ENCODE measurements at regions not wholly inside any gene's neighbourhood (a gene's known extent, or its start where the extent isn't known, plus 50 kb on each side); places are given as distances from the start of the nearest gene placed in this dataset.

GRCh38 chr4:141430686-141431085 lies 205.7 kb upstream of the IL15 start:
- no peaks in the 10 kb centered on the region for H3K9me3 Mint-ChIP-seq (ENCODE audit: low read depth, unreplicated experiment)
- no TSS peak for BruUV-seq (replicated peaks)
- peaks cover 20% of the 10 kb centered on the region for H3K4me1 Mint-ChIP-seq (ENCODE audit: low read depth, unreplicated experiment)
- intact Hi-C loops (cut with micrococcal nuclease; ENCODE audit: unreplicated experiment): no loop called here
- H3K4me3 Mint-ChIP-seq (ENCODE audit: low read depth, unreplicated experiment): no peak overlapping the region
- no peaks in the 10 kb centered on the region for H3K36me3 Mint-ChIP-seq (ENCODE audit: insufficient read depth, unreplicated experiment)
- no peak for DNase-seq
- H3K27ac Mint-ChIP-seq (ENCODE audit: unreplicated experiment): no peak overlapping the region
- CTCF ChIA-PET: no interaction called here
- TF ChIP-seq CTCF (IDR thresholded peaks at IDR 0.05; ENCODE audit: unreplicated experiment): no peak
- no peaks in the 10 kb centered on the region for H3K27me3 Mint-ChIP-seq (ENCODE audit: unreplicated experiment)

GRCh38 chr4:141432000-141432712 lies 204.2 kb upstream of the IL15 start:
- no peaks in the 10 kb centered on the region for H3K9me3 Mint-ChIP-seq (ENCODE audit: low read depth, unreplicated experiment)
- BruUV-seq (replicated peaks): no TSS peak
- TF ChIP-seq CTCF (IDR thresholded peaks at IDR 0.05; ENCODE audit: unreplicated experiment): no peak
- CTCF ChIA-PET: no interaction called here
- no peak overlapping the region for H3K4me3 Mint-ChIP-seq (ENCODE audit: low read depth, unreplicated experiment)
- no peaks in the 10 kb centered on the region for H3K27me3 Mint-ChIP-seq (ENCODE audit: unreplicated experiment)
- no peak overlapping the region for H3K27ac Mint-ChIP-seq (ENCODE audit: unreplicated experiment)
- no peaks in the 10 kb centered on the region for H3K36me3 Mint-ChIP-seq (ENCODE audit: insufficient read depth, unreplicated experiment)
- peaks cover 20% of the 10 kb centered on the region for H3K4me1 Mint-ChIP-seq (ENCODE audit: low read depth, unreplicated experiment)
- DNase-seq: no peak
- intact Hi-C loops (cut with micrococcal nuclease; ENCODE audit: unreplicated experiment): no loop called here

- Mint-ChIP-seq H3K4me3 (ENCODE audit: low read depth, unreplicated experiment) (no peak overlapping the region), H3K36me3 (ENCODE audit: insufficient read depth, unreplicated experiment) (no peaks in the 10 kb centered on the region), H3K27ac (ENCODE audit: unreplicated experiment) (no peak overlapping the region), H3K4me1 (ENCODE audit: low read depth, unreplicated experiment) (peaks cover 20% of the 10 kb centered on the region), H3K9me3 (ENCODE audit: low read depth, unreplicated experiment) (no peaks in the 10 kb centered on the region), H3K27me3 (ENCODE audit: unreplicated experiment) (no peaks in the 10 kb centered on the region)
- no peak for TF ChIP-seq CTCF (IDR thresholded peaks at IDR 0.05; ENCODE audit: unreplicated experiment)
- intact Hi-C loops (cut with micrococcal nuclease; ENCODE audit: unreplicated experiment): no loop called here
- no peak for DNase-seq
- CTCF ChIA-PET: no interaction called here
- BruUV-seq (replicated peaks): no TSS peak
These were observed 200.7 kb upstream of the IL15 start for GRCh38 chr4:141435446-141436225.

- Mint-ChIP-seq H3K27ac (ENCODE audit: unreplicated experiment) (no peak overlapping the region), H3K36me3 (ENCODE audit: insufficient read depth, unreplicated experiment) (no peaks in the 10 kb centered on the region), H3K9me3 (ENCODE audit: low read depth, unreplicated experiment) (no peaks in the 10 kb centered on the region), H3K27me3 (ENCODE audit: unreplicated experiment) (no peaks in the 10 kb centered on the region), H3K4me1 (ENCODE audit: low read depth, unreplicated experiment) (no peaks in the 10 kb centered on the region), H3K4me3 (ENCODE audit: low read depth, unreplicated experiment) (no peak overlapping the region)
- no TSS peak for BruUV-seq (replicated peaks)
- CTCF ChIA-PET: no interaction called here
- intact Hi-C loops (cut with micrococcal nuclease; ENCODE audit: unreplicated experiment): no loop called here
- no peak for DNase-seq
- no peak for TF ChIP-seq CTCF (IDR thresholded peaks at IDR 0.05; ENCODE audit: unreplicated experiment)
These were observed 197.2 kb upstream of the IL15 start for GRCh38 chr4:141439223-141439622.

Data from Calu3 (cell line).